Neuronal stem cell (in vitro differentiated cells): ENCODE measurements at regions not wholly inside any gene's neighbourhood (a gene's known extent, or its start where the extent isn't known, plus 50 kb on each side); places are given as distances from the start of the nearest gene placed in this dataset.

ENCODE experiments used
- DNase-seq: peaks from one replicate; pipeline ENCODE4 v3.0.0-alpha.2; 2013; ENCODE audit warnings: low spot score
- H2AFZ ChIP-seq: one replicate; pipeline ENCODE4 v1.6.1; 2013; ENCODE audit warnings: mild to moderate bottlenecking, low read length, inconsistent platforms
- H2AK5ac ChIP-seq: 2 replicates; pipeline ENCODE4 v1.6.1; 2013; ENCODE audit warnings: low read depth, mild to moderate bottlenecking, inconsistent platforms, low read length, moderate library complexity, mixed read lengths
- H2BK120ac ChIP-seq: 2 replicates; pipeline ENCODE4 v1.6.1; 2013; ENCODE audit warnings: low read depth, mild to moderate bottlenecking, inconsistent platforms, low read length, moderate library complexity, mixed read lengths
- H2BK12ac ChIP-seq: one replicate; pipeline ENCODE4 v1.6.1; 2013; ENCODE audit warnings: low read length, inconsistent platforms
- H2BK15ac ChIP-seq: 2 replicates; pipeline ENCODE4 v1.6.1; 2013; ENCODE audit warnings: mild to moderate bottlenecking, low read length, inconsistent platforms, mixed read lengths
- H2BK5ac ChIP-seq: one replicate; pipeline ENCODE4 v1.6.1; 2013; ENCODE audit warnings: inconsistent platforms, mild to moderate bottlenecking, low read length, moderate library complexity
- H3K14ac ChIP-seq: one replicate; pipeline ENCODE4 v1.6.1; 2013; ENCODE audit warnings: low read length, inconsistent platforms
- H3K18ac ChIP-seq: 2 replicates; pipeline ENCODE4 v1.6.1; 2013; ENCODE audit warnings: low read length, inconsistent platforms
- H3K23ac ChIP-seq: 2 replicates; pipeline ENCODE4 v1.6.1; 2013; ENCODE audit warnings: low read depth, mild to moderate bottlenecking, mixed read lengths, low read length, inconsistent platforms; ENCODE audit not compliant: poor library complexity
- H3K27ac ChIP-seq: replicated peaks from 3 replicates; pipeline ENCODE4 v1.5.1; 2013; ENCODE audit warnings: low read length, inconsistent platforms
- H3K27me3 ChIP-seq, 3 experiments: 2 replicates each; pipeline ENCODE4 v1.6.1; 2013; ENCODE audit warnings: low read length in 3 of 3, mild to moderate bottlenecking in 2 of 3, inconsistent platforms in 1 of 3, low read depth in 1 of 3, mixed read lengths in 1 of 3, moderate library complexity in 1 of 3; ENCODE audit not compliant: control insufficient read depth in 3 of 3, insufficient read depth in 3 of 3
- H3K36me3 ChIP-seq, 2 donors: replicated peaks in 1 of 2; 2 replicates each; pipeline ENCODE4 v1.6.1; 2013; ENCODE audit warnings: low read length in 2 of 2; ENCODE audit not compliant: control insufficient read depth in 2 of 2, insufficient read depth in 2 of 2
- H3K4ac ChIP-seq: 2 replicates; pipeline ENCODE4 v1.6.1; 2013; ENCODE audit warnings: inconsistent platforms, mild to moderate bottlenecking, low read length, moderate library complexity
- H3K4me1 ChIP-seq, 2 donors: 1 replicate in 1 of 2; 2 replicates in 1 of 2; pipeline ENCODE4 v1.6.1; 2013; ENCODE audit warnings: low read length in 2 of 2, low read depth in 1 of 2; ENCODE audit not compliant: control insufficient read depth in 2 of 2, insufficient read depth in 1 of 2
- H3K4me2 ChIP-seq: one replicate; pipeline ENCODE4 v1.6.1; 2013; ENCODE audit warnings: mild to moderate bottlenecking, low read length, inconsistent platforms; ENCODE audit not compliant: insufficient read depth, poor library complexity, severe bottlenecking
- H3K4me3 ChIP-seq, 2 donors: 2 replicates each; pipeline ENCODE4 v1.5.1; 2013; ENCODE audit warnings: low read length in 2 of 2, mild to moderate bottlenecking in 2 of 2, inconsistent platforms in 1 of 2, moderate library complexity in 1 of 2
- H3K79me1 ChIP-seq: one replicate; pipeline ENCODE4 v1.6.1; 2013; ENCODE audit warnings: low read depth, mild to moderate bottlenecking, inconsistent platforms, low read length, moderate library complexity
- H3K9ac ChIP-seq: one replicate; pipeline ENCODE4 v1.6.1; 2013; ENCODE audit warnings: mild to moderate bottlenecking, low read depth, low read length, inconsistent platforms; ENCODE audit not compliant: poor library complexity
- H3K9me3 ChIP-seq, 2 donors: replicated peaks in 1 of 2; 2 replicates each; pipeline versions ENCODE3 to v1.6.1; 2013; ENCODE audit warnings: low read length in 2 of 2, mild to moderate bottlenecking in 2 of 2, inconsistent platforms in 1 of 2, low read depth in 1 of 2, mixed read lengths in 1 of 2, moderate library complexity in 1 of 2; ENCODE audit not compliant: control insufficient read depth in 2 of 2, insufficient read depth in 1 of 2
- H4K8ac ChIP-seq: one replicate; pipeline ENCODE4 v1.6.1; 2013; ENCODE audit warnings: low read depth, mild to moderate bottlenecking, inconsistent platforms, low read length, moderate library complexity
- H4K91ac ChIP-seq: one replicate; pipeline ENCODE4 v1.6.1; 2013; ENCODE audit warnings: low read length, low read depth, mild to moderate bottlenecking, inconsistent platforms; ENCODE audit not compliant: poor library complexity
- WGBS, 2 donors: extraction: QIAGEN DNeasy Blood & Tissue Kit; methylation state at CpG; one replicate each; pipeline ENCODE4 v1.1.7; 2013; ENCODE audit warnings: missing lambda C conversion rate in 2 of 2, mixed read lengths in 1 of 2; ENCODE audit not compliant: insufficient read length in 2 of 2, insufficient replicate concordance in 1 of 2; ENCODE audit errors: extremely low coverage in 2 of 2; 5-methylcytosine and 5-hydroxymethylcytosine counted together

- no peaks in the 10 kb centered on the region for H3K27me3 ChIP-seq
- no peaks in the 10 kb centered on the region for H3K9me3 ChIP-seq
- H3K4me1 ChIP-seq: peaks cover 15 to 17% of the 10 kb centered on the region in 2 donors
- no peak overlapping the region for H2BK15ac ChIP-seq
- H2AFZ ChIP-seq: no peak overlapping the region
- no peak overlapping the region for H3K4me3 ChIP-seq
- no peak overlapping the region for H3K4ac ChIP-seq
- no peak overlapping the region for H4K91ac ChIP-seq
- H2BK5ac ChIP-seq: no peak overlapping the region
- no peak overlapping the region for H3K23ac ChIP-seq
- no peak overlapping the region for H2BK12ac ChIP-seq
- no peak overlapping the region for H3K4me2 ChIP-seq
- H3K14ac ChIP-seq: no peak overlapping the region
- H4K8ac ChIP-seq: no peak overlapping the region
- no CpG with 5 or more reads among the region's 7 CpGs for WGBS, 2 donors
- H3K79me1 ChIP-seq: no peaks in the 10 kb centered on the region
- H3K27ac ChIP-seq: no peak overlapping the region
- H3K9ac ChIP-seq: no peak overlapping the region
- H2AK5ac ChIP-seq: no peak overlapping the region
- no peak for DNase-seq
- H3K18ac ChIP-seq: no peak overlapping the region
- H3K36me3 ChIP-seq: no peaks in the 10 kb centered on the region
- no peak overlapping the region for H2BK120ac ChIP-seq
Measured at GRCh38 chr7:7104314-7104698, 78.0 kb upstream of the C1GALT1 start.

GRCh38 chr7:7104971-7105370 lies 77.4 kb upstream of the C1GALT1 start:
- H3K14ac ChIP-seq: no peak overlapping the region
- no CpG with 5 or more reads among the region's 5 CpGs for WGBS, 2 donors

GRCh38 chr7:7105800-7106582 lies 76.4 kb upstream of the C1GALT1 start:
- Histone ChIP-seq H4K91ac (no peak overlapping the region), H2BK15ac (no peak overlapping the region), H3K9me3 (no peaks in the 10 kb centered on the region), H4K8ac (no peak overlapping the region), H2BK5ac (no peak overlapping the region), H3K27me3 (no peaks in the 10 kb centered on the region), H2BK12ac (no peak overlapping the region), H3K9ac (no peak overlapping the region), H3K4ac (no peak overlapping the region), H2BK120ac (no peak overlapping the region), H3K4me1 (peaks cover under 1 to 5% of the 10 kb centered on the region in 2 donors), H3K4me3 (no peak overlapping the region), H3K14ac (no peak overlapping the region), H3K4me2 (no peak overlapping the region), H3K27ac (no peak overlapping the region), H2AFZ (no peak overlapping the region), H2AK5ac (no peak overlapping the region), H3K18ac (no peak overlapping the region), H3K79me1 (no peaks in the 10 kb centered on the region), H3K23ac (no peak overlapping the region), H3K36me3 (no peaks in the 10 kb centered on the region)
- no CpG with 5 or more reads among the region's 4 CpGs for WGBS, 2 donors
- no peak for DNase-seq

More at GRCh38 chr7:7104971-7105370, 77.4 kb upstream of the C1GALT1 start:
- Histone ChIP-seq H2BK120ac (no peak overlapping the region), H3K27ac (no peak overlapping the region), H3K9ac (no peak overlapping the region), H2AFZ (no peak overlapping the region), H3K36me3 (no peaks in the 10 kb centered on the region), H3K9me3 (no peaks in the 10 kb centered on the region), H2AK5ac (no peak overlapping the region), H3K79me1 (no peaks in the 10 kb centered on the region), H3K23ac (no peak overlapping the region), H3K4me3 (no peak overlapping the region), H3K18ac (no peak overlapping the region), H2BK12ac (no peak overlapping the region), H2BK5ac (no peak overlapping the region), H4K91ac (no peak overlapping the region), H2BK15ac (no peak overlapping the region), H3K4ac (no peak overlapping the region), H3K4me2 (no peak overlapping the region), H4K8ac (no peak overlapping the region), H3K27me3 (no peaks in the 10 kb centered on the region), H3K4me1 (peaks cover 11 to 13% of the 10 kb centered on the region in 2 donors)
- DNase-seq: no peak

- Histone ChIP-seq H3K79me1 (no peaks in the 10 kb centered on the region), H2BK120ac (no peak overlapping the region), H2AFZ (no peak overlapping the region), H3K9ac (no peak overlapping the region), H2AK5ac (no peak overlapping the region), H3K4me1 (peaks cover 0 to 2% of the 10 kb centered on the region in 2 donors), H3K18ac (no peak overlapping the region), H3K14ac (no peak overlapping the region), H3K4ac (no peak overlapping the region), H2BK5ac (no peak overlapping the region), H3K27me3 (no peaks in the 10 kb centered on the region), H4K91ac (no peak overlapping the region), H3K23ac (no peak overlapping the region), H3K27ac (no peak overlapping the region), H3K4me3 (no peak overlapping the region), H3K9me3 (no peaks in the 10 kb centered on the region), H2BK12ac (no peak overlapping the region), H4K8ac (no peak overlapping the region), H3K36me3 (no peaks in the 10 kb centered on the region), H3K4me2 (no peak overlapping the region), H2BK15ac (no peak overlapping the region)
- no CpG with 5 or more reads among the region's 1 CpG for WGBS, 2 donors
- DNase-seq: no peak
Measured at GRCh38 chr7:7108931-7109330, 73.4 kb upstream of the C1GALT1 start.
